ENCODE measurements at regions not wholly inside any gene's neighbourhood (a gene's known extent, or its start where the extent isn't known, plus 50 kb on each side); places are given as distances from the start of the nearest gene placed in this dataset.

- no peak for DNase-seq
- no peaks in the 10 kb centered on the region for H3K79me2 ChIP-seq (ENCODE audit: insufficient read depth, low read length)
- no peaks in the 10 kb centered on the region for H4K20me1 ChIP-seq (ENCODE audit: insufficient read depth, low read length)
- no peaks in the 10 kb centered on the region for H3K27me3 ChIP-seq (ENCODE audit: insufficient read depth, low read length, poor library complexity)
- no peak overlapping the region for H3K9ac ChIP-seq (ENCODE audit: low read depth, low read length)
- TF ChIP-seq CTCF (IDR thresholded peaks at IDR 0.05; ENCODE audit: borderline replicate concordance, extremely low read depth, low read length, poor library complexity, severe bottlenecking) (no peak), EZH2 (IDR thresholded peaks at IDR 0.05; ENCODE audit: borderline replicate concordance, low read depth, low read length, severe bottlenecking) (no peak)
- ATAC-seq (ENCODE audit: insufficient read depth, low read depth): no peak
- no peaks in the 10 kb centered on the region for H3K36me3 ChIP-seq (ENCODE audit: insufficient read depth, low read length)
- H3K4me1 ChIP-seq (ENCODE audit: insufficient read depth, low read length): no peaks in the 10 kb centered on the region
- H3K9me3 ChIP-seq (ENCODE audit: insufficient read depth, low read length, severe bottlenecking): no peaks in the 10 kb centered on the region
- no peak overlapping the region for H3K27ac ChIP-seq (ENCODE audit: low read length)
- H3K4me3 ChIP-seq (ENCODE audit: low read depth in 1 of 2, low read length in 2 of 2): no peak overlapping the region
- no peak overlapping the region for H3K4me2 ChIP-seq (ENCODE audit: insufficient read depth, low read length)
- no peak overlapping the region for H2AFZ ChIP-seq (ENCODE audit: low read depth, low read length)
Observed at GRCh38 chr4:107562316-107562715, 157.7 kb downstream of the PAPSS1 start.

GRCh38 chr4:107561481-107561880 is 158.6 kb downstream of the PAPSS1 start:
- Histone ChIP-seq H3K36me3 (ENCODE audit: insufficient read depth, low read length) (no peaks in the 10 kb centered on the region), H3K27ac (ENCODE audit: low read length) (no peak overlapping the region), H3K9ac (ENCODE audit: low read depth, low read length) (no peak overlapping the region), H3K79me2 (ENCODE audit: insufficient read depth, low read length) (no peaks in the 10 kb centered on the region), H3K4me2 (ENCODE audit: insufficient read depth, low read length) (no peak overlapping the region), H2AFZ (ENCODE audit: low read depth, low read length) (no peak overlapping the region), H3K9me3 (ENCODE audit: insufficient read depth, low read length, severe bottlenecking) (no peaks in the 10 kb centered on the region), H3K27me3 (ENCODE audit: insufficient read depth, low read length, poor library complexity) (no peaks in the 10 kb centered on the region), H3K4me1 (ENCODE audit: insufficient read depth, low read length) (no peaks in the 10 kb centered on the region), H4K20me1 (ENCODE audit: insufficient read depth, low read length) (no peaks in the 10 kb centered on the region), H3K4me3 (ENCODE audit: low read depth in 1 of 2, low read length in 2 of 2) (no peak overlapping the region)
- ATAC-seq (ENCODE audit: insufficient read depth, low read depth) (no peak), DNase-seq (no peak)
- TF ChIP-seq EZH2 (IDR thresholded peaks at IDR 0.05; ENCODE audit: borderline replicate concordance, low read depth, low read length, severe bottlenecking) (no peak), CTCF (IDR thresholded peaks at IDR 0.05; ENCODE audit: borderline replicate concordance, extremely low read depth, low read length, poor library complexity, severe bottlenecking) (no peak)

GRCh38 chr4:107559653-107560052 is 160.4 kb downstream of the PAPSS1 start:
- no peak overlapping the region for H2AFZ ChIP-seq (ENCODE audit: low read depth, low read length)
- no peaks in the 10 kb centered on the region for H3K9me3 ChIP-seq (ENCODE audit: insufficient read depth, low read length, severe bottlenecking)
- H3K79me2 ChIP-seq (ENCODE audit: insufficient read depth, low read length): no peaks in the 10 kb centered on the region
- DNase-seq (no peak), ATAC-seq (ENCODE audit: insufficient read depth, low read depth) (no peak)
- H3K4me2 ChIP-seq (ENCODE audit: insufficient read depth, low read length): no peak overlapping the region
- no peaks in the 10 kb centered on the region for H4K20me1 ChIP-seq (ENCODE audit: insufficient read depth, low read length)
- no peak overlapping the region for H3K4me3 ChIP-seq (ENCODE audit: low read depth in 1 of 2, low read length in 2 of 2)
- TF ChIP-seq EZH2 (IDR thresholded peaks at IDR 0.05; ENCODE audit: borderline replicate concordance, low read depth, low read length, severe bottlenecking) (no peak), CTCF (IDR thresholded peaks at IDR 0.05; ENCODE audit: borderline replicate concordance, extremely low read depth, low read length, poor library complexity, severe bottlenecking) (no peak)
- no peaks in the 10 kb centered on the region for H3K27me3 ChIP-seq (ENCODE audit: insufficient read depth, low read length, poor library complexity)
- no peaks in the 10 kb centered on the region for H3K36me3 ChIP-seq (ENCODE audit: insufficient read depth, low read length)
- no peak overlapping the region for H3K27ac ChIP-seq (ENCODE audit: low read length)
- no peaks in the 10 kb centered on the region for H3K4me1 ChIP-seq (ENCODE audit: insufficient read depth, low read length)
- no peak overlapping the region for H3K9ac ChIP-seq (ENCODE audit: low read depth, low read length)

GRCh38 chr4:107552306-107552705 is 167.7 kb downstream of the PAPSS1 start:
- no peak for DNase-seq
- no peaks in the 10 kb centered on the region for H3K79me2 ChIP-seq (ENCODE audit: insufficient read depth, low read length)
- H3K9ac ChIP-seq (ENCODE audit: low read depth, low read length): no peak overlapping the region
- H3K9me3 ChIP-seq (ENCODE audit: insufficient read depth, low read length, severe bottlenecking): no peaks in the 10 kb centered on the region
- no peak overlapping the region for H3K27ac ChIP-seq (ENCODE audit: low read length)
- no peaks in the 10 kb centered on the region for H3K4me1 ChIP-seq (ENCODE audit: insufficient read depth, low read length)
- H2AFZ ChIP-seq (ENCODE audit: low read depth, low read length): no peak overlapping the region
- H3K36me3 ChIP-seq (ENCODE audit: insufficient read depth, low read length): no peaks in the 10 kb centered on the region
- TF ChIP-seq EZH2 (IDR thresholded peaks at IDR 0.05; ENCODE audit: borderline replicate concordance, low read depth, low read length, severe bottlenecking) (no peak), CTCF (IDR thresholded peaks at IDR 0.05; ENCODE audit: borderline replicate concordance, extremely low read depth, low read length, poor library complexity, severe bottlenecking) (no peak)
- no peak overlapping the region for H3K4me2 ChIP-seq (ENCODE audit: insufficient read depth, low read length)
- no peak for ATAC-seq (ENCODE audit: insufficient read depth, low read depth)
- H4K20me1 ChIP-seq (ENCODE audit: insufficient read depth, low read length): no peaks in the 10 kb centered on the region
- no peaks in the 10 kb centered on the region for H3K27me3 ChIP-seq (ENCODE audit: insufficient read depth, low read length, poor library complexity)
- H3K4me3 ChIP-seq (ENCODE audit: low read depth in 1 of 2, low read length in 2 of 2): no peak overlapping the region; a peak in 1 of 4 replicates
